ENCODE measurements at regions not wholly inside any gene's neighbourhood (a gene's known extent, or its start where the extent isn't known, plus 50 kb on each side); places are given as distances from the start of the nearest gene placed in this dataset.

DNA sequence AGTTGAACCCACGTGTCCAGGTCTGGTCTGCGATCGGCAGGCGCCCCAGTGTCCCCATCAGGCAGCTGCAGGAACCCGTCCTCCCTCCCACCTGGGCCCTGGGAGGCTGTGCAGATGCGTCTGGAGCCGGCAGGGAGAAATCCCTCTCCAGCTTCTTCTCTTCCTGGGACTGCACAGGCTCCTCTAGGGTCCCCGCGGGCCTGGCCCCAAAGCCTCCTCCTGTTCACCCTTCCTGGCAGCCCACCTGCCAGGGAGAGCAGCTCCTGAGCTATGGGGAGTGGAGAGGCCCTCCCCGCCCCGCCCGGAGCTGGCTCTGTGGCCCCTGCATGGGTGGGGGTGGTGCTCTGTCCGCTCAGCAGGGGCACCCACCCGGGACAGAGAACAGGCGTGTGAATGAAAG lies 179.2 kb upstream of the ALKAL2 start:
- H3K27ac Mint-ChIP-seq (ENCODE audit: unreplicated experiment): no peak overlapping the region
- H3K9me3 Mint-ChIP-seq (ENCODE audit: unreplicated experiment): no peaks in the 10 kb centered on the region
- no peak for DNase-seq (ENCODE audit: low spot score)
- no peak overlapping the region for H3K4me3 Mint-ChIP-seq (ENCODE audit: unreplicated experiment)
- peaks cover 9% of the 10 kb centered on the region for H3K4me1 Mint-ChIP-seq (ENCODE audit: unreplicated experiment)
- TF ChIP-seq, protein P1, sequence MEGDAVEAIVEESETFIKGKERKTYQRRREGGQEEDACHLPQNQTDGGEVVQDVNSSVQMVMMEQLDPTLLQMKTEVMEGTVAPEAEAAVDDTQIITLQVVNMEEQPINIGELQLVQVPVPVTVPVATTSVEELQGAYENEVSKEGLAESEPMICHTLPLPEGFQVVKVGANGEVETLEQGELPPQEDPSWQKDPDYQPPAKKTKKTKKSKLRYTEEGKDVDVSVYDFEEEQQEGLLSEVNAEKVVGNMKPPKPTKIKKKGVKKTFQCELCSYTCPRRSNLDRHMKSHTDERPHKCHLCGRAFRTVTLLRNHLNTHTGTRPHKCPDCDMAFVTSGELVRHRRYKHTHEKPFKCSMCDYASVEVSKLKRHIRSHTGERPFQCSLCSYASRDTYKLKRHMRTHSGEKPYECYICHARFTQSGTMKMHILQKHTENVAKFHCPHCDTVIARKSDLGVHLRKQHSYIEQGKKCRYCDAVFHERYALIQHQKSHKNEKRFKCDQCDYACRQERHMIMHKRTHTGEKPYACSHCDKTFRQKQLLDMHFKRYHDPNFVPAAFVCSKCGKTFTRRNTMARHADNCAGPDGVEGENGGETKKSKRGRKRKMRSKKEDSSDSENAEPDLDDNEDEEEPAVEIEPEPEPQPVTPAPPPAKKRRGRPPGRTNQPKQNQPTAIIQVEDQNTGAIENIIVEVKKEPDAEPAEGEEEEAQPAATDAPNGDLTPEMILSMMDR (IDR thresholded peaks at IDR 0.05; ENCODE audit: unreplicated experiment): no peak
- H3K27me3 Mint-ChIP-seq (ENCODE audit: unreplicated experiment): peaks cover 9% of the 10 kb centered on the region
- no peaks in the 10 kb centered on the region for H3K36me3 Mint-ChIP-seq (ENCODE audit: low read depth, unreplicated experiment)

DNA sequence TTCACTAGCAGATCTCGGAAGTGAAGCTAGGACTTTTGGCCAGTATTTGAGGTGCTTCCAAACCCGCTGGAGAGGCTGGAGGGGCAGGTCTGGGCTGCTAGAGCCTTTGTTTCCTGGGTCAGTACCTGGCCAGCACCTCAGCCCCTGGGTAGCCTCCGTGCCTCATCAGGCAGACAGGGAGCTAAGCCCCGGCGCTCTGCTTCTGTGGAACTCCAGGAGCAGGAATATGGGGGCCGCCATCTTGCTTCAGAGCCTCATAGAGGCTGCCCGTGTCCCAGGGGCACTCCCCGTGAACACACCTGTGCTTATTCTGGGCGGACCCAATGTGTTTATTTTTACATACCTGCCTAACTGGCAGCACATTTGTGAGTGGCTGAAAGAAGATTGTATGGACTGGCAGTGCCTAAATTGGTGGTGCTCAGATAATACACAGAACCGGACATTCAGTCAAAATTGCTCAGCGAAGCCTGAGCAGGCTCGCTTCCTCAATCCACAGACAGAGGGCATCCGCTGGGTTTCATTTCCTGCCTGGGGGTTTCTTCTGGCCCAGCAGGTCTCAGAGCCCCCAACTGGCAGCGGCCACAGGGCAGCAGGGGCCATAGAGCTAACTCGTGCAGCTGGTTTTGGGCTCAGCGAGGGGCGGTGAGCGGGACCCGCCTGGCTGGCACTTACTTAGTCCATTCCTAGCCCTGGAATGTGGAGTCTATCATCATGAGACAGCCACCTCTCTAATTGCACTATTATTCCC lies 176.8 kb upstream of the ALKAL2 start:
- DNase-seq (ENCODE audit: low spot score): no peak
- Mint-ChIP-seq H3K4me3 (ENCODE audit: unreplicated experiment) (no peak overlapping the region), H3K9me3 (ENCODE audit: unreplicated experiment) (no peaks in the 10 kb centered on the region), H3K27me3 (ENCODE audit: unreplicated experiment) (peaks cover 11% of the 10 kb centered on the region), H3K27ac (ENCODE audit: unreplicated experiment) (no peak overlapping the region), H3K36me3 (ENCODE audit: low read depth, unreplicated experiment) (no peaks in the 10 kb centered on the region), H3K4me1 (ENCODE audit: unreplicated experiment) (peaks cover 9% of the 10 kb centered on the region)
- TF ChIP-seq, protein P1 (IDR thresholded peaks at IDR 0.05; ENCODE audit: unreplicated experiment): no peak

DNA sequence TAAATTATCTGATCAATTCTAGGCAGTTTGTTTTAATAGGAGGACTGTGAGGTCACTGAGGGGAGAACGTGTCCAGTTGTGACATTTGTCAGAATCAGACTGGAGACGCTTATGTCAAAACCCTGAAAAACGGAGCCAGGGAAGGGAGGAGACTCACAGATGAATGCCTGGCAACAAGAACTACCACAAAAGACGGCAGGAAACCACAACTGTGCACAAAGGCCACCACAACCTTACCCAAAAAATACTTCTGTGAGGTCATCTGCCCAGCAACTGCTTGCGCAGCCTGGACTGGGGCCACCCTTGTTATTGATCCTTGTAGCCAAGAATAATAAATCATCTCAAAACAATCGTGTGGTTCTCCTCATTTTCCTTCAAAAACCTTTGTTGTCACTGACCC lies 173.0 kb upstream of the ALKAL2 start:
- TF ChIP-seq, protein P1 (IDR thresholded peaks at IDR 0.05; ENCODE audit: unreplicated experiment): no peak
- peak overlapping the region; percentile 75 for H3K27ac Mint-ChIP-seq (ENCODE audit: unreplicated experiment)
- no peaks in the 10 kb centered on the region for H3K9me3 Mint-ChIP-seq (ENCODE audit: unreplicated experiment)
- H3K4me1 Mint-ChIP-seq (ENCODE audit: unreplicated experiment): peaks cover 3% of the 10 kb centered on the region
- no peak overlapping the region for H3K4me3 Mint-ChIP-seq (ENCODE audit: unreplicated experiment)
- DNase-seq (ENCODE audit: low spot score): no peak
- no peaks in the 10 kb centered on the region for H3K36me3 Mint-ChIP-seq (ENCODE audit: low read depth, unreplicated experiment)
- peaks cover 2% of the 10 kb centered on the region for H3K27me3 Mint-ChIP-seq (ENCODE audit: unreplicated experiment)

DNA sequence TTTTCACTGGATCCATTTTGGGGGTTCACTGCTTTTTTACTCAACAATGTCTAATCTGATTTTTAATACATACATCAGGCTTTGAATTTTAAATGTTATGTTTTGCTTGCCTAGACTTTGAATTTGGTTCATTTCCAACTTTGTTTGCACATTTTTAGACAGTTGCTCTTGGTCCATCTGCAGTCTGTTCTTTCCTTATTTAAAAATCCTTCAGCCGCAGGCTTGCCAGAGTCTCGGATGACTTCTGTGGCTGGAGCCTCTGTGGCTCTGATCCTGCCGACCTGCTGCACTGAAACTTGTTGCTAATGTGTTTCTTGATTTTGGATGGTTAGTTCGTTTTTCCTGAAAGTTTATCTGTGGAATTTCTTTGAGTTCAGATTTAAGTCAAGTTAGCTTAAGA lies 172.0 kb upstream of the ALKAL2 start:
- TF ChIP-seq, protein P1 (IDR thresholded peaks at IDR 0.05; ENCODE audit: unreplicated experiment): no peak
- H3K4me3 Mint-ChIP-seq (ENCODE audit: unreplicated experiment): no peak overlapping the region

DNA sequence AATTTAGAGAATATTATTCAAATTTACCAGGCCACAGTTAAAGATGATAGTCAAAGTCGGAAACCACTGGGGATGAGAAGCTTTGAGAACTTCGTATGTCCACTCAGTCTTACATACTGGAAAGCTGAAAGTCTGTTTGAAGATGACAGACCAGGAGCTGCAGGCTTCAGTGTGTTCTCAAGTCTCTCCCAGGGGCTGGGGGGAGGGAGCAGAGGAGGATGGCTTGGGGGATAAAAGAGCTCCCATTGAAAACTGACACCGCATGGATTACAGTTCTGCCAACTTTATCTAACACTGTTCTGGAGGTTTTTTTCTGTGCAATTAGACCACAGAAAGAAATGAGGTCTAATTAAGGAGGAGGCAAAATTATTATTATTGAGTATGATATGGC lies 170.5 kb upstream of the ALKAL2 start:
- Mint-ChIP-seq H3K4me3 (ENCODE audit: unreplicated experiment) (no peak overlapping the region), H3K27me3 (ENCODE audit: unreplicated experiment) (peaks cover 4% of the 10 kb centered on the region), H3K36me3 (ENCODE audit: low read depth, unreplicated experiment) (no peaks in the 10 kb centered on the region), H3K27ac (ENCODE audit: unreplicated experiment) (no peak overlapping the region), H3K9me3 (ENCODE audit: unreplicated experiment) (no peaks in the 10 kb centered on the region), H3K4me1 (ENCODE audit: unreplicated experiment) (peaks cover 4% of the 10 kb centered on the region)
- no peak for DNase-seq (ENCODE audit: low spot score)
- TF ChIP-seq, protein P1 (IDR thresholded peaks at IDR 0.05; ENCODE audit: unreplicated experiment): no peak

More for the DNA sequence above, 172.0 kb upstream of the ALKAL2 start:
- no peaks in the 10 kb centered on the region for H3K36me3 Mint-ChIP-seq (ENCODE audit: low read depth, unreplicated experiment)
- DNase-seq (ENCODE audit: low spot score): no peak
- H3K27me3 Mint-ChIP-seq (ENCODE audit: unreplicated experiment): peaks cover 4% of the 10 kb centered on the region
- peaks cover 7% of the 10 kb centered on the region for H3K4me1 Mint-ChIP-seq (ENCODE audit: unreplicated experiment)
- H3K9me3 Mint-ChIP-seq (ENCODE audit: unreplicated experiment): no peaks in the 10 kb centered on the region
- no peak overlapping the region for H3K27ac Mint-ChIP-seq (ENCODE audit: unreplicated experiment)

Data from endothelial cell (in vitro differentiated cells).